ENCODE measurements at regions not wholly inside any gene's neighbourhood (a gene's known extent, or its start where the extent isn't known, plus 50 kb on each side); places are given as distances from the start of the nearest gene placed in this dataset.

- TF ChIP-seq CTCF (IDR thresholded peaks at IDR 0.05; ENCODE audit: insufficient read depth, low read depth, low read length) (no peak), EZH2 (IDR thresholded peaks at IDR 0.05; ENCODE audit: insufficient read depth, low read length) (no peak)
These were observed 68.8 kb downstream of the CLDN17 start for GRCh38 chr21:30097791-30098190.

Measured in astrocyte (in vitro differentiated cells and primary cell).